Stimulated activated CD8-positive, alpha-beta memory T cell treated with anti-CD3 and anti-CD28 coated beads, Interleukin-15, amount 100 ng/mL, for 1 hour (primary cell): ENCODE measurements at regions not wholly inside any gene's neighbourhood (a gene's known extent, or its start where the extent isn't known, plus 50 kb on each side); places are given as distances from the start of the nearest gene placed in this dataset.
"Not testable (repeated sequence)": the region's sequence is repeated elsewhere in the genome, so short reads cannot be mapped to it uniquely, and the experiment has no call there.

Source experiments
- DNase-seq: peaks from one replicate; pipeline ENCODE4 v3.0.0-alpha.2; 2020; ENCODE audit warnings: low read depth

GRCh38 chr18:961644-962355 is 57.1 kb downstream of the ADCYAP1 start:
- DNase-seq, result peak; percentile 15

DNA sequence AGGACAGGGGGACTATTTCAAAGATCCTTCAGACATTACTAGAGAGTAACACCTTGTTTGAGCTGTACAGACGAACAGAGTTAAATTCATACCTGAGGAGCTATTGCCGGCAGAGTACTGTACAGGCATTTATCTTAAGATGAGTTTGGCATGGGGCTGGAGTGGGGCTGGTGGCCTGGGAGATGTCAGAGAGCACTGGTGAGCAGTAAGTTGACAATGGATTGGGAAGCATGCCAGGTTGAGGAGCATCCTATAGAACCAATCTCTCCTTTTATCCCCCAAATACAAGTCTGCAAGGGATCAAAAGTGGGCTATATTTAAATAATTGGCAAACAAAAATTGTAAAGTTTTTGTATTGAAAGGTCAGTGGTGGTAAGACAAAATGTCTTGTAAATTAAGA is 58.6 kb downstream of the ADCYAP1 start:
- DNase-seq, result no peak

GRCh38 chr18:965921-966758 is 61.5 kb downstream of the ADCYAP1 start:
- no peak for DNase-seq

- DNase-seq, result no peak
These were observed 62.3 kb downstream of the ADCYAP1 start for GRCh38 chr18:966759-967576.

DNA sequence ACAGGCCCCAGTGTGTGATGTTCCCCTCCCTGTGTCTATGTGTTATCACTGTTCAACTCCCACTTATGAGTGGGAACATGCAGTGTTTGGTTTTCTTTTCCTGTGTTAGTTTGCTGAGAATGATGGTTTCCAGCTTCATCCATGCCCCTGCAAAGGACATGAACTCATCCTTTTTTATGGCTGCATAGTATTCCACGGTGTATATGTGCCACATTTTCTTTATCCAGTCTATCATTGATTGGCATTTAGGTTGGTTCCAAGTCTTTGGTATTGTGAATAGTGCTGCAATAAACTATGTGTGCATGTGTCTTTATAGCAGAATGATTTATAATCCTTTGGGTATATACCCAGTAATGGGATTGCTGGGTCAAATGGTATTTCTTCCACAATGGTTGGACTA is 64.2 kb downstream of the ADCYAP1 start:
- not testable (repeated sequence) for DNase-seq

DNA sequence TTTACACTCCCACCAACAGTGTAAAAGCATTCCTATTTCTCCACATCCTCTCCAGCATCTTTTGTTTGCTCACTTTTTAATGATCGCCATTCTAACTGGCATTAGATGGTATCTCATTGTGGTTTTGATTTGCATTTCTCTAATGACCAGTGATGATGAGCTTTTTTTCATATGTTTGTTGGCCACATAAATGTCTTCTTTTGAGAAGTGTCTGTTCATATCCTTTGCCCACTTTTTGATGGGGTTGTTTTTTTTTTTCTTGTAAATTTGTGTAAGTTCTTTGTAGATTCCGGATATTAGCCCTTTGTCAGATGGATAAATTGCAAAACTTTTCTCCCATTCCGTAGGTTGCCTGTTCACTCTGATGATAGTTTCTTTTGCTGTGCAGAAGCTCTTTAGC is 64.6 kb downstream of the ADCYAP1 start:
- DNase-seq, result not testable (repeated sequence)

DNA sequence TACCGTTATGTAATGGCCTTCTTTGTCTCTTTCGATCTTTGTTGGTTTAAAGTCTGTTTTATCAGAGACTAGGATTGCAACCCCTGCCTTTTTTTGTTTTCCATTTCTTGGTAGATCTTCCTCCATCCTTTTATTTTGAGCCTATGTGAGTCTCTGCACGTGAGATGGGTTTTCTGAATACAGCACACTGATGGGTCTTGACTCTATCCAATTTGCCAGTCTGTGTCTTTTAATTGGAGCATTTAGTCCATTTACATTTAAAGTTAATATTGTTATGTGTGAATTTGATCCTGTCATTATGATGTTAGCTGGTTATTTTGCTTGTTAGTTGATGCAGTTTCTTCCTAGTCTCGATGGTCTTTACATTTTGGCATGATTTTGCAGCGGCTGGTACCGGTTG is 69.9 kb downstream of the ADCYAP1 start:
- not testable (repeated sequence) for DNase-seq

- not testable (repeated sequence) for DNase-seq
These were observed 71.9 kb downstream of the ADCYAP1 start for GRCh38 chr18:976393-977128.

GRCh38 chr18:977327-977726 is 72.7 kb downstream of the ADCYAP1 start:
- DNase-seq, result not testable (repeated sequence)

DNA sequence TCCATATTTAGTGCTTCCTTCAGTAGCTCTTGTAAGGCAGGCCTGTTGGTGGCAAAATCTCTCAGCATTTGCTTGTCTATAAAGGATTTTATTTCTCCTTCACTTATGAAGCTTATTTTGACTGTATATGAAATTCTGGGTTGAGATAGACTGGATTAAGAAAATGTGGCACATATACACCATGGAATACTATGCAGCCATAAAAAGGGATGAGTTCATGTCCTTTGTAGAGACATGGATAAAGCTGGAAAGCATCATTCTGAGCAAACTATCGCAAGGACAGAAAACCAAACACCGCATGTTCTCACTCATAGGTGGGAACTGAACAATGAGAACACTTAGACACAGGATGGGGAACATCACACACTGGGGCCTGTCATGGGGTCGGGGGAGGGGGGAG is 73.1 kb downstream of the ADCYAP1 start:
- DNase-seq, result not testable (repeated sequence)

- no peak for DNase-seq
These were observed 75.9 kb downstream of the ADCYAP1 start for GRCh38 chr18:980586-980985.

DNA sequence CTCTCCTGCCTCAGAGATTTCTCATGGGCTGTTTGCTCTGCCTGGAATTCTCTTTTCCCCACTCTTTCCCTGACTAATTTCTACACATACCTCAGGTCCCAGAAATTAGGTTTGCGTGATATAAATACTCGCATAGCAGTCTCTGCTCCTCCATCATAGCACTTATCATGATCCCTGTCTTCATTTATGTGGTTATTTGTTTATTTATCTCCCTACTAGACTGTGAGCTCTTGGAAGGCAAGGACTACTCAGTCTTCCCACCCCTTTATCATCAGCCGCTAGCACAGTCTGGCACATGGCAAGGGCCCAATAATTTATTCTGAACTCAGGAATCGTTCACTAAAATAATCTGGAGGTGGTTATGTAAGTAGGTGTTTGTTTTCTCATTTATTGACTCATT is 79.3 kb downstream of the ADCYAP1 start:
- no peak for DNase-seq

DNA sequence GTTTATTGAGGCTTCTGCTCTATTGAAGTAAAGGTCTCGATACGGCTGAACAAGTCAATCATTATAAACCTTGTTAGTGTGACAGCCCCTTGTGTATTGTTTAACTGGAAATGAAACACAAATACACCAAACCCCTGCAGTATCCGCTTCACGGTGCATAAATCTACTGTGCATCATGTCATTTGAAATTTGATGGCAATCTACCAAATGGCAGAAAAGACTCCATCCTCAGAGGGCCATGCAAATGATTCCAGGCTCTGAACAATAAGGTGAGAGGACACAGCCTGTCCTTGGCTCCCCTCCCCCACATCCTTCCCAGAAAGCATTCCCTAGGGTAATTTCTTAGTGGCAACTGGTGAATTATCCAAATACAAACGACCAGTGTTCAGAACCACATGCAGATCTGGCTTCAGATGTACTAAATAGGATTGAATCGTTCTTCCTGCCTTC is 80.6 kb downstream of the ADCYAP1 start:
- no peak for DNase-seq

DNA sequence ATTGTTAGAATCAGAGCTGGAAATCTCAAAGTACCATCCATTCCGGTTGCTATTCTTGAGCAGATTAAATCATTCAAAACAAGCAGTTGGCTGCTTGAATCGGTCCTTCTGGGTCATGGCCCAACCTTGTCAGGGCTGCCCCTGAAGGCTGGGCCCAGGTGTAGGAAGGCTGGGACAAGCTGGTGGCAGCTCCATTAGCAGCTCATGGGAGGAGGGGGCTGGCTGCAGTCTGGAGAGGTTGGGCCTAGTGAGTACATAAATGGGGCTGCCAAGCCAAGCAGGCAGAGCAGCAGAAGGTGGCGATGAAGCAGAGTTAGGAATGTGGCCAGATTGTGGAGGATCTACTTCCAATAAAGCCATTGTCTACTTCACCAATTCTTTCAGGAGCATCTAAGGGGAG is 81.4 kb downstream of the ADCYAP1 start:
- no peak for DNase-seq

DNA sequence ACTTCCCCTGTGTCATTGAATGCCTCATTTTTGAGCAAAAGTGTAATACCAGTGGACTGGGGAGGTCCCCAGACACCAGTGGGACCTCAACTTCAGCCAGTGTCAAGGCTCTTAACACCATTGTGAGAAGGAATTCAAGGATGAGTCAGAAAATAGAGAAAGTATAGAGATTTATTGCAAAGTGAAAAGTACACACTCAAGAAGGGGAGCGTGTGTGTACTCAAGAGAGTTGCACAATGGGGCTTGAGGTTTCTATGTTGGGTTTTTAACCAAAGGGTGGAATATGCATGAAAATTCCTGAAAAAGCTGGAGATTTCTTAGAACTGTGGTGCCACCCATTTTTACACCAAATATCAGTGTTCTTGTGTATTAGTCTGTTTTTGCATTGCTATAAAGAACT is 81.9 kb downstream of the ADCYAP1 start:
- DNase-seq, result no peak

GRCh38 chr18:987325-988186 is 82.9 kb downstream of the ADCYAP1 start:
- DNase-seq, result no peak

GRCh38 chr18:989425-989824 is 84.8 kb downstream of the ADCYAP1 start:
- no peak for DNase-seq

DNA sequence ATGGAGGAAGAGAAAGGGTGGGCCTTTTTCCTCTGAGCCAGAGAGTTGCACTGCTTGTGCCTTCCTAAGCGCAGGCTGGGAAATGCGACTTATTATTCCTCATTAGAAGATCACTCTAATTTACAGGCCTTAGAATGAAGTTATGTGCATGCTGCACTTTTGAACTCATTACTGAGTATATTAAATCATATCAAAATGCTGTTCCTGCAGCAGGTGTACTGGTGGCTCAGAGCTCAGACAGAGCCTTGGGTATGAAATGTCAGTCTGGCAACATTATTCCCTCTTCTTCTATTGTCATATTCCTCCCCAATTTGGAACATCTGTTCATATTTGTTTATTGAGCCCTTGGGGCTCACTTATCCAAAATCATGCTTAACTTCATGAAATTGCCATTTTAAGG is 85.5 kb downstream of the ADCYAP1 start:
- DNase-seq, result no peak

GRCh38 chr18:991441-991840 is 86.8 kb downstream of the ADCYAP1 start:
- no peak for DNase-seq

- no peak for DNase-seq
These were observed 88.9 kb downstream of the ADCYAP1 start for GRCh38 chr18:993560-993959.

DNA sequence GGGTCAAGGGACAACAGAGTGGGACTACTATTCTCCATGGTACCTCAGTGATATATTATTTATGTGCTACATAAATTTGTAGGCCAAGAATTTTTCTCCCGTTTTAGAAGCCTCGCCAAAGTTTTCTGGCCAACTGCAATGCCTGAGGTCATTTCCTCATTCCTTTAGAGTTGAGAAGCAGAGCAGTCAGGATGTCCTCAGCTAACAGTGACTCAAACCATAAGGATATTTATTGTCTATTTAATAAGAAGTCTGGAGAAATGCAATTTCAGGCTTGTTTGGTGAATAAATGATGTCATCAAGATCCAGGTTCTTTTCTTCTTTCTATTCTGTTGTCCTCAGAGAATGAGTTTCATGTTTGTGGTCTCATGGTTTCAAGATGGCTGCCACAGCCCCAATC is 91.0 kb downstream of the ADCYAP1 start:
- no peak for DNase-seq
